Chondrocyte (in vitro differentiated cells): ENCODE measurements at regions not wholly inside any gene's neighbourhood (a gene's known extent, or its start where the extent isn't known, plus 50 kb on each side); places are given as distances from the start of the nearest gene placed in this dataset.

Source experiments
- DNase-seq: peaks from one replicate; pipeline ENCODE4 v3.0.0; 2021; ENCODE audit warnings: mixed read lengths, low spot score
- H3K27ac Mint-ChIP-seq: one replicate; pipeline ENCODE4 v1.8.0; 2021; ENCODE audit warnings: mild to moderate bottlenecking, moderate library complexity, mixed read lengths; ENCODE audit not compliant: unreplicated experiment
- H3K27me3 Mint-ChIP-seq: 2 replicates; pipeline ENCODE4 v1.8.0; 2021; ENCODE audit warnings: low read depth, mixed read lengths
- H3K36me3 Mint-ChIP-seq: 2 replicates; pipeline ENCODE4 v1.8.0; 2021; ENCODE audit warnings: low read depth, mixed read lengths
- H3K4me1 Mint-ChIP-seq: 2 replicates; pipeline ENCODE4 v1.8.0; 2021; ENCODE audit warnings: low read depth, mild to moderate bottlenecking, mixed read lengths
- H3K4me3 Mint-ChIP-seq: one replicate; pipeline ENCODE4 v1.8.0; 2021; ENCODE audit warnings: mild to moderate bottlenecking, moderate library complexity, mixed read lengths; ENCODE audit not compliant: unreplicated experiment
- H3K9me3 Mint-ChIP-seq: 2 replicates; pipeline ENCODE4 v1.8.0; 2021; ENCODE audit warnings: low read depth, mixed read lengths
- TF ChIP-seq, protein P1 (sequence below): fragments of 200-600 bp; sonication (generic); IDR thresholded peaks from 2 replicates; pipeline ENCODE4 v1.5.0; 2021; ENCODE audit warnings: antibody characterized with exemption, mild to moderate bottlenecking, moderate library complexity

GRCh38 chr14:90472632-90473031 lies 75.8 kb downstream of the CALM1 start:
- no peak overlapping the region for H3K27ac Mint-ChIP-seq
- peaks cover 41% of the 10 kb centered on the region for H3K27me3 Mint-ChIP-seq
- no peaks in the 10 kb centered on the region for H3K4me1 Mint-ChIP-seq
- no peak for DNase-seq
- TF ChIP-seq, protein P1, sequence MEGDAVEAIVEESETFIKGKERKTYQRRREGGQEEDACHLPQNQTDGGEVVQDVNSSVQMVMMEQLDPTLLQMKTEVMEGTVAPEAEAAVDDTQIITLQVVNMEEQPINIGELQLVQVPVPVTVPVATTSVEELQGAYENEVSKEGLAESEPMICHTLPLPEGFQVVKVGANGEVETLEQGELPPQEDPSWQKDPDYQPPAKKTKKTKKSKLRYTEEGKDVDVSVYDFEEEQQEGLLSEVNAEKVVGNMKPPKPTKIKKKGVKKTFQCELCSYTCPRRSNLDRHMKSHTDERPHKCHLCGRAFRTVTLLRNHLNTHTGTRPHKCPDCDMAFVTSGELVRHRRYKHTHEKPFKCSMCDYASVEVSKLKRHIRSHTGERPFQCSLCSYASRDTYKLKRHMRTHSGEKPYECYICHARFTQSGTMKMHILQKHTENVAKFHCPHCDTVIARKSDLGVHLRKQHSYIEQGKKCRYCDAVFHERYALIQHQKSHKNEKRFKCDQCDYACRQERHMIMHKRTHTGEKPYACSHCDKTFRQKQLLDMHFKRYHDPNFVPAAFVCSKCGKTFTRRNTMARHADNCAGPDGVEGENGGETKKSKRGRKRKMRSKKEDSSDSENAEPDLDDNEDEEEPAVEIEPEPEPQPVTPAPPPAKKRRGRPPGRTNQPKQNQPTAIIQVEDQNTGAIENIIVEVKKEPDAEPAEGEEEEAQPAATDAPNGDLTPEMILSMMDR = no peak
- peaks cover 41% of the 10 kb centered on the region for H3K9me3 Mint-ChIP-seq
- H3K36me3 Mint-ChIP-seq = peaks cover 3% of the 10 kb centered on the region
- no peak overlapping the region for H3K4me3 Mint-ChIP-seq
